HEK293 (cell line): ENCODE measurements at regions not wholly inside any gene's neighbourhood (a gene's known extent, or its start where the extent isn't known, plus 50 kb on each side); places are given as distances from the start of the nearest gene placed in this dataset.

Experiments
- CTCF ChIA-PET: fragments of 350-600 bp; formaldehyde crosslinking; extraction: SDS; loops from one replicate; lab custom pipeline; 2021; ENCODE audit warnings: antibody characterized with exemption; lab: Yijun Ruan, JAX
- POLR2A ChIA-PET: fragments of 300-600 bp; formaldehyde crosslinking; extraction: SDS; loops from one replicate; lab custom pipeline; 2020; ENCODE audit warnings: antibody characterized with exemption, inconsistent platforms; lab: Yijun Ruan, JAX
- H3K27ac ChIP-seq: fragments of 200-500 bp; sonication (Bioruptor generic); 2 replicates; pipeline ENCODE4 v1.5.1; 2014; ENCODE audit warnings: low read depth, low read length, control low read depth, inconsistent platforms; ENCODE audit errors: extremely low read depth
- H3K36me3 ChIP-seq, 2 experiments: fragments of 200-500 bp in 1 of 2; sonication (Bioruptor generic) in 1 of 2; 1 replicate in 1 of 2; 2 replicates in 1 of 2; pipeline ENCODE4 v1.5.1; 2014 to 2017; ENCODE audit warnings: inconsistent platforms in 2 of 2, low read length in 2 of 2; ENCODE audit not compliant: control insufficient read depth in 2 of 2, insufficient read depth in 1 of 2
- H3K4me1 ChIP-seq: fragments of 200-500 bp; sonication (Bioruptor generic); 2 replicates; pipeline ENCODE4 v1.5.1; 2014; ENCODE audit warnings: mild to moderate bottlenecking, low read length, inconsistent platforms; ENCODE audit not compliant: control insufficient read depth, insufficient read depth
- H3K4me3 ChIP-seq: 2 replicates; pipeline ENCODE4 v1.5.1; 2011; ENCODE audit warnings: low read depth, mild to moderate bottlenecking, control low read depth, low read length, moderate library complexity
- H3K9me3 ChIP-seq: fragments of 200-500 bp; sonication (Bioruptor generic); 2 replicates; pipeline ENCODE4 v1.5.1; 2014; ENCODE audit warnings: low read depth, low read length, inconsistent platforms; ENCODE audit not compliant: control insufficient read depth, insufficient read depth
- FEZF1 ChIP-seq: fragments of 450-650 bp; formaldehyde crosslinking; IDR thresholded peaks from 2 replicates; pipeline ENCODE4 v1.5.1; 2016; ENCODE audit warnings: missing biosample characterization, missing genetic modification characterization
- PATZ1 ChIP-seq: fragments of 450-650 bp; formaldehyde crosslinking; IDR thresholded peaks from 2 replicates; pipeline ENCODE4 v1.5.1; 2016; ENCODE audit warnings: missing biosample characterization, missing genetic modification characterization
- SP7 ChIP-seq: fragments of 450-650 bp; formaldehyde crosslinking; IDR thresholded peaks from 2 replicates; pipeline ENCODE4 v1.5.1; 2016; ENCODE audit warnings: missing biosample characterization, missing genetic modification characterization
- ZFP41 ChIP-seq: fragments of 450-650 bp; formaldehyde crosslinking; IDR thresholded peaks from 2 replicates; pipeline ENCODE4 v1.5.1; 2016; ENCODE audit warnings: missing biosample characterization, missing genetic modification characterization, borderline replicate concordance
- ZNF10 ChIP-seq: fragments of 450-650 bp; formaldehyde crosslinking; IDR thresholded peaks from 2 replicates; pipeline ENCODE4 v1.5.1; 2017; ENCODE audit warnings: missing biosample characterization, missing genetic modification characterization
- ZNF114 ChIP-seq: fragments of 450-650 bp; formaldehyde crosslinking; IDR thresholded peaks from 2 replicates; pipeline ENCODE4 v1.5.0; 2017; ENCODE audit warnings: missing biosample characterization, missing genetic modification characterization
- ZNF148 ChIP-seq: fragments of 450-650 bp; formaldehyde crosslinking; IDR thresholded peaks from 2 replicates; pipeline ENCODE4 v1.5.0; 2017; ENCODE audit warnings: missing biosample characterization, missing genetic modification characterization, borderline replicate concordance
- ZNF169 ChIP-seq: fragments of 450-650 bp; formaldehyde crosslinking; IDR thresholded peaks from 2 replicates; pipeline ENCODE4 v1.5.1; 2016; ENCODE audit warnings: missing biosample characterization, missing genetic modification characterization
- ZNF248 ChIP-seq: fragments of 450-650 bp; formaldehyde crosslinking; IDR thresholded peaks from 2 replicates; pipeline ENCODE4 v1.5.1; 2017; ENCODE audit warnings: missing biosample characterization, missing genetic modification characterization
- ZNF362 ChIP-seq: fragments of 450-650 bp; formaldehyde crosslinking; IDR thresholded peaks from 2 replicates; pipeline ENCODE4 v1.5.1; 2016; ENCODE audit warnings: missing biosample characterization, missing genetic modification characterization
- ZNF449 ChIP-seq: fragments of 450-650 bp; formaldehyde crosslinking; IDR thresholded peaks from 2 replicates; pipeline ENCODE4 v1.5.1; 2017; ENCODE audit warnings: missing biosample characterization, mild to moderate bottlenecking, missing genetic modification characterization, moderate library complexity
- ZNF518A ChIP-seq: fragments of 450-650 bp; formaldehyde crosslinking; conservative IDR thresholded peaks from 2 replicates; pipeline ENCODE4 v1.5.1; 2016; ENCODE audit warnings: low read depth, missing biosample characterization, missing genetic modification characterization
- ZNF639 ChIP-seq: fragments of 450-650 bp; formaldehyde crosslinking; IDR thresholded peaks from 2 replicates; pipeline ENCODE4 v1.5.1; 2016; ENCODE audit warnings: missing biosample characterization, missing genetic modification characterization
- ZNF677 ChIP-seq: fragments of 450-650 bp; IDR thresholded peaks from 2 replicates; pipeline ENCODE4 v1.5.0; 2018; ENCODE audit warnings: missing biosample characterization, mild to moderate bottlenecking, missing genetic modification characterization, moderate library complexity
- ZNF747 ChIP-seq: fragments of 450-650 bp; formaldehyde crosslinking; IDR thresholded peaks from 2 replicates; pipeline ENCODE4 v1.5.1; 2016; ENCODE audit warnings: missing biosample characterization, missing genetic modification characterization

GRCh38 chr10:58016614-58017013, 251.1 kb downstream of the IPMK start:
- Histone ChIP-seq H3K36me3 (no peaks in the 10 kb centered on the region), H3K9me3 (no peaks in the 10 kb centered on the region), H3K4me1 (no peaks in the 10 kb centered on the region), H3K27ac (no peak overlapping the region), H3K4me3 (no peak overlapping the region)
- CTCF ChIA-PET: no interaction called here
- no peak for TF ChIP-seq ZNF639 (tag by site-specific recombination)
- POLR2A ChIA-PET: no interaction called here

- no peak overlapping the region for H3K27ac ChIP-seq
- H3K9me3 ChIP-seq: no peaks in the 10 kb centered on the region
- ChIA-PET CTCF (interaction anchor here (0.7 kb wide), 1 partner anchor 18 kb away, joined by 4 read pairs; no protein-coding TSS in a partner anchor), POLR2A (no interaction called here)
- H3K4me3 ChIP-seq: no peak overlapping the region
- no peaks in the 10 kb centered on the region for H3K36me3 ChIP-seq
- no peaks in the 10 kb centered on the region for H3K4me1 ChIP-seq
- no peak for TF ChIP-seq ZNF10 (tag by site-specific recombination)
- TF ChIP-seq ZNF248 (tag by site-specific recombination): no peak
- TF ChIP-seq ZNF518A (tag by site-specific recombination): no peak
- TF ChIP-seq ZFP41 (tag by site-specific recombination): no peak
- no peak for TF ChIP-seq ZNF747 (tag by site-specific recombination)
Measured at GRCh38 chr10:58014436-58014835, 253.3 kb downstream of the IPMK start.

- Histone ChIP-seq H3K4me1 (no peaks in the 10 kb centered on the region), H3K9me3 (no peaks in the 10 kb centered on the region)
- no peak for TF ChIP-seq ZNF677 (tag by site-specific recombination)
- TF ChIP-seq SP7 (tag by site-specific recombination): no peak
- TF ChIP-seq ZNF148 (tag by site-specific recombination): no peak
- no peak for TF ChIP-seq ZNF362 (tag by site-specific recombination)
- TF ChIP-seq FEZF1 (tag by site-specific recombination): no peak
- TF ChIP-seq ZNF114 (tag by site-specific recombination): no peak
- no peak for TF ChIP-seq PATZ1 (tag by site-specific recombination)
- no peak for TF ChIP-seq ZNF449 (tag by site-specific recombination)
- TF ChIP-seq ZNF169 (tag by site-specific recombination): no peak
- TF ChIP-seq, all 188 proteins: peak for 0
- Histone ChIP-seq H3K27ac (no peak overlapping the region), H3K4me3 (no peak overlapping the region), H3K36me3 (no peaks in the 10 kb centered on the region)
- CTCF ChIA-PET: no interaction called here
- POLR2A ChIA-PET: no interaction called here
Measured at GRCh38 chr10:58013406-58013805, 254.3 kb downstream of the IPMK start.
